SK-N-DZ (cell line): ENCODE measurements at regions not wholly inside any gene's neighbourhood (a gene's known extent, or its start where the extent isn't known, plus 50 kb on each side); places are given as distances from the start of the nearest gene placed in this dataset.
"Not testable (repeated sequence)": the region's sequence is repeated elsewhere in the genome, so short reads cannot be mapped to it uniquely, and the experiment has no call there.

Source experiments
- DNase-seq: peaks from one replicate; pipeline ENCODE4 v3.0.0-alpha.2; 2015; ENCODE audit warnings: low spot score

- no peak for DNase-seq
These were observed 163.5 kb downstream of the MC4R start for GRCh38 chr18:60209042-60209441.

GRCh38 chr18:60202708-60203107, 169.9 kb downstream of the MC4R start:
- DNase-seq: no peak

- DNase-seq: no peak
These were observed 172.0 kb downstream of the MC4R start for GRCh38 chr18:60200558-60200957.

GRCh38 chr18:60199505-60199904, 173.1 kb downstream of the MC4R start:
- peak; percentile 70 for DNase-seq

- peak; percentile 89 for DNase-seq
These were observed 174.7 kb downstream of the MC4R start for GRCh38 chr18:60197671-60198462.

- no peak for DNase-seq
These were observed 175.6 kb downstream of the MC4R start for GRCh38 chr18:60196836-60197606.

- no peak for DNase-seq
These were observed 178.8 kb downstream of the MC4R start for GRCh38 chr18:60193780-60194179.

- DNase-seq: no peak
These were observed 180.6 kb downstream of the MC4R start for GRCh38 chr18:60191926-60192325.

GRCh38 chr18:60189856-60190255, 182.7 kb downstream of the MC4R start:
- no peak for DNase-seq

GRCh38 chr18:60188958-60189357, 183.6 kb downstream of the MC4R start:
- no peak for DNase-seq

- DNase-seq: no peak
These were observed 190.4 kb downstream of the MC4R start for GRCh38 chr18:60182223-60182622.

GRCh38 chr18:60180671-60181070, 191.9 kb downstream of the MC4R start:
- no peak for DNase-seq

- not testable (repeated sequence) for DNase-seq
These were observed 194.4 kb downstream of the MC4R start for GRCh38 chr18:60178224-60178623.

GRCh38 chr18:60176259-60176658, 196.3 kb downstream of the MC4R start:
- DNase-seq: no peak

GRCh38 chr18:60174832-60175231, 197.7 kb downstream of the MC4R start:
- no peak for DNase-seq

GRCh38 chr18:60172030-60172429, 200.5 kb downstream of the MC4R start:
- DNase-seq: no peak

- DNase-seq: no peak
These were observed 209.0 kb downstream of the MC4R start for GRCh38 chr18:60163622-60164021.

GRCh38 chr18:60162388-60162787, 210.2 kb downstream of the MC4R start:
- DNase-seq: no peak

- DNase-seq: peak; percentile 6
These were observed 214.8 kb downstream of the MC4R start for GRCh38 chr18:60157810-60158209.

GRCh38 chr18:60153376-60153775, 219.2 kb downstream of the MC4R start:
- no peak for DNase-seq

- no peak for DNase-seq
These were observed 223.3 kb downstream of the MC4R start for GRCh38 chr18:60149316-60149715.

GRCh38 chr18:60147323-60147722, 225.3 kb downstream of the MC4R start:
- DNase-seq: no peak
